GM23338 (cell line): ENCODE measurements at regions not wholly inside any gene's neighbourhood (a gene's known extent, or its start where the extent isn't known, plus 50 kb on each side); places are given as distances from the start of the nearest gene placed in this dataset.

ENCODE experiments used
- ATAC-seq: fragments of 200-7000 bp; cut with Tn5 transposase; 3 replicates; pipeline ENCODE4 v1.9.1; 2020
- DNase-seq: peaks from one replicate; pipeline ENCODE4 v3.0.0-alpha.2; 2015; ENCODE audit warnings: low spot score
- H2AFZ ChIP-seq: fragments of 200-600 bp; sonication (generic); 2 replicates; pipeline ENCODE4 v1.8.0; 2016; ENCODE audit warnings: antibody characterized with exemption, mild to moderate bottlenecking, moderate library complexity
- H3F3A ChIP-seq: fragments of 200-600 bp; sonication (generic); replicated peaks from 2 replicates; pipeline ENCODE4 v1.8.0; 2017; ENCODE audit warnings: antibody characterized with exemption, mixed run types, low read depth
- H3K27ac ChIP-seq: fragments of 200-600 bp; sonication (generic); 2 replicates; pipeline ENCODE4 v1.6.1; 2016; ENCODE audit warnings: low read depth
- H3K27me3 ChIP-seq: fragments of 200-600 bp; sonication (generic); 2 replicates; pipeline ENCODE4 v1.8.0; 2016; ENCODE audit warnings: mild to moderate bottlenecking, mixed run types, moderate library complexity; ENCODE audit not compliant: insufficient read depth
- H3K36me3 ChIP-seq: fragments of 200-600 bp; sonication (generic); 2 replicates; pipeline ENCODE4 v1.8.0; 2016; ENCODE audit warnings: mild to moderate bottlenecking; ENCODE audit not compliant: insufficient read depth
- H3K4me1 ChIP-seq: fragments of 200-600 bp; sonication (generic); 2 replicates; pipeline ENCODE4 v1.8.0; 2016; ENCODE audit warnings: mild to moderate bottlenecking, moderate library complexity; ENCODE audit not compliant: insufficient read depth
- H3K4me2 ChIP-seq: fragments of 200-600 bp; sonication (generic); 2 replicates; pipeline ENCODE4 v1.7.1; 2017; ENCODE audit warnings: mixed run types
- H3K4me3 ChIP-seq: fragments of 200-600 bp; sonication (generic); 2 replicates; pipeline ENCODE4 v1.6.1; 2016; ENCODE audit warnings: mixed run types
- H3K79me2 ChIP-seq: fragments of 200-600 bp; sonication (generic); replicated peaks from 2 replicates; pipeline ENCODE4 v1.8.0; 2017; ENCODE audit warnings: mild to moderate bottlenecking; ENCODE audit not compliant: insufficient read depth
- H3K9me2 ChIP-seq: fragments of 200-600 bp; sonication (generic); 2 replicates; pipeline ENCODE4 v1.8.0; 2017; ENCODE audit not compliant: insufficient read depth
- H4K20me1 ChIP-seq: fragments of 200-600 bp; sonication (generic); replicated peaks from 2 replicates; pipeline ENCODE4 v1.8.0; 2017; ENCODE audit warnings: mild to moderate bottlenecking; ENCODE audit not compliant: insufficient read depth
- H3K27ac Mint-ChIP-seq: 2 replicates; pipeline ENCODE4 v1.8.0; 2020; ENCODE audit warnings: inconsistent platforms, mild to moderate bottlenecking, moderate library complexity, mixed read lengths
- H3K27me3 Mint-ChIP-seq: 3 replicates; pipeline ENCODE4 v1.8.0; 2022; ENCODE audit warnings: low read depth, mild to moderate bottlenecking, moderate library complexity, mixed read lengths, inconsistent platforms; ENCODE audit not compliant: insufficient read depth, poor library complexity
- H3K36me3 Mint-ChIP-seq: 3 replicates; pipeline ENCODE4 v1.8.0; 2021; ENCODE audit warnings: low read depth, mild to moderate bottlenecking, inconsistent platforms, moderate library complexity, mixed read lengths
- H3K4me1 Mint-ChIP-seq: 3 replicates; pipeline ENCODE4 v1.8.0; 2020; ENCODE audit warnings: mild to moderate bottlenecking, inconsistent platforms, mixed read lengths
- H3K4me3 Mint-ChIP-seq: 3 replicates; pipeline ENCODE4 v1.8.0; 2021; ENCODE audit warnings: moderate library complexity, mild to moderate bottlenecking, inconsistent platforms, mixed read lengths
- H3K9me3 Mint-ChIP-seq: 3 replicates; pipeline ENCODE4 v1.8.0; 2020; ENCODE audit warnings: moderate library complexity, mild to moderate bottlenecking, inconsistent platforms, mixed read lengths
- EZH2 ChIP-seq: fragments of 200-600 bp; sonication (generic); IDR thresholded peaks from one replicate; pipeline ENCODE4 v1.8.0; 2017; ENCODE audit warnings: antibody characterized with exemption, mild to moderate bottlenecking, low read depth; ENCODE audit not compliant: unreplicated experiment
- JUNB ChIP-seq: IDR thresholded peaks from one replicate; pipeline ENCODE4 v1.6.1; 2016; ENCODE audit warnings: antibody characterized with exemption; ENCODE audit not compliant: unreplicated experiment
- NANOG ChIP-seq: IDR thresholded peaks from 2 replicates; pipeline ENCODE4 v1.6.1; 2016; ENCODE audit warnings: antibody characterized with exemption, borderline replicate concordance
- POLR2AphosphoS5 ChIP-seq: IDR thresholded peaks from 2 replicates; pipeline ENCODE4 v1.6.1; 2016; ENCODE audit warnings: antibody characterized with exemption, low read depth
- ZNF114 ChIP-seq: fragments of 250-450 bp; sonication (Bioruptor Pico); IDR thresholded peaks from 2 replicates; pipeline ENCODE4 v1.5.0; 2020; ENCODE audit warnings: mild to moderate bottlenecking, moderate library complexity
- ZNF331 ChIP-seq: fragments of 250-450 bp; sonication (Bioruptor Pico); IDR thresholded peaks from 2 replicates; pipeline ENCODE4 v1.5.0; 2020; ENCODE audit warnings: low read depth, mild to moderate bottlenecking, moderate library complexity
- TF ChIP-seq, protein P1 (sequence below): IDR thresholded peaks from 2 replicates; pipeline ENCODE4 v1.6.1; 2016; ENCODE audit warnings: antibody characterized with exemption
- TF ChIP-seq, protein P2 (sequence below), 2 experiments: fragments of 200-600 bp in 1 of 2; sonication (generic) in 1 of 2; conservative IDR thresholded peaks; 2 replicates each; pipeline versions ENCODE4 v1.5.1 to v1.6.1; 2016 to 2017; ENCODE audit warnings: antibody characterized with exemption in 2 of 2, low read depth in 2 of 2, mild to moderate bottlenecking in 2 of 2, moderate library complexity in 1 of 2

DNA sequence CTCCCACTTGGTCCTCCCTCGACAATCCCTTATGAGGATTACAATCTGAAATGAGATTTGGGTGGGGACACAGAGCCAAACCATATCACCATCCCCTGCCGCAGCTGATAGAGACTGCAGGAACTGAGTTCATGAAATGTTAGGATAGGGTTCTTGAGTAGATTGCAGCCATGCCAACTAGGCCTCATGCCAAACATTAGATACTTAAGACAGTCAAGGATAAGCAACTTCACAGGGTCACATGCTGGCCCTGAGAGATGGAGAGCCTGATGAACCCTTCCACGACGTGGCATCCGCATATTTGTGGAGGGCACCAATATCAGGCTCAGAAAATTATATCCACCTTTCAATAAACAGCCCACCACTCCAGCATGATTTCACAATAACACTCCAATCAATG lies 121.3 kb downstream of the ALDH8A1 start:
- no peaks in the 10 kb centered on the region for H4K20me1 ChIP-seq
- no peaks in the 10 kb centered on the region for H3F3A ChIP-seq
- no peak for TF ChIP-seq JUNB
- TF ChIP-seq EZH2: no peak
- H3K4me1 ChIP-seq: no peaks in the 10 kb centered on the region
- no peak overlapping the region for H3K27ac ChIP-seq
- no peak overlapping the region for H2AFZ ChIP-seq
- H3K79me2 ChIP-seq: no peaks in the 10 kb centered on the region
- Mint-ChIP-seq H3K27ac (no peak overlapping the region), H3K36me3 (peaks cover 7% of the 10 kb centered on the region; the same call in 1 of the 3 replicates), H3K9me3 (peaks cover 10% of the 10 kb centered on the region; the same call in 2 of the 3 replicates), H3K27me3 (peaks cover 4% of the 10 kb centered on the region), H3K4me1 (no peaks in the 10 kb centered on the region), H3K4me3 (no peak overlapping the region)
- no peak overlapping the region for H3K4me2 ChIP-seq
- no peak overlapping the region for H3K4me3 ChIP-seq
- peaks cover 6% of the 10 kb centered on the region; the same call in 1 of the 2 replicates for H3K9me2 ChIP-seq
- DNase-seq: no peak
- H3K36me3 ChIP-seq: 0 out of 2 replicates have a peak, but pooled peaks cover 4% of the 10 kb centered on the region
- ATAC-seq: no peak
- H3K27me3 ChIP-seq: no peaks in the 10 kb centered on the region

DNA sequence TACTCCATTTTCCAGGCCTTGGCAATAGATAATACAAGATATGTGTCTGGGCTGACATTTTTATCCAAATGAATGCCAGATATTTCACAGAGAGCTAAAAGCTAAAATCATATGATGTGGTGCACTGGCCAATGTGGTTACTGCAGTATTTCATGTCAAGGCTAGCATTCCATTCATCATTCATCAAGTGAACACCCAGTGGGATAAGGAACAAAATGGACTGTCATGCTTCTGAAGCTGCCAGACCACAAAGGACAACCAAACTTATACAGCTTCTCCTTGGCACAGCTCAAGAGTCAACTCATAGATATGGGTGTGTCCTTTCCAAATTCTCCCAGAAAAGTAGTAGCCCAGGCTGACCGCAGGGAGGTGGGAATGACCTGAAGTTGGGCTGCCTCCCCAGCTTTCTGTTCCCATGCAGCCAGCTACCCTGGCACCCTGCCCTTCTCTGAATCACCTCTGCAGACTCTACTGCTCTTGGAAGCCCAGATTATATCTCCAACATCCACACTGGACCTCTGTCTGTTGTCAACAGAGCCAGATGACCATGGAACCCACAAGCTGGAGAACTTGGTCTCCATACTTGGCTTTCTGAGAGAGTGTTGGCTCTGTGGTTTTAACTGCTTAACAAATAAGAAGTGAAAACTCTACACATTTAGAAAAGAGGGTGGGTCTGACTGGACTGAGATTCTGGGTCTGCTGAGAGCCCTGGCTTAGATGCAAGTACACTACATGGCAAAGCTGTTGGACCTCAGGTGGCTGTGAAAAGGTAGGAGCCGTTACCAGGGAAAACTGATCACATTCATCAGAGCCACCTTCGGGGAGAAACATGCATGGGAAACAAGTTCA lies 122.8 kb downstream of the ALDH8A1 start:
- Histone ChIP-seq H3K4me1 (no peaks in the 10 kb centered on the region), H3K4me2 (no peak overlapping the region), H3K4me3 (no peak overlapping the region), H3K9me2 (peaks cover 6% of the 10 kb centered on the region; the same call in 1 of the 2 replicates), H2AFZ (no peak overlapping the region), H3F3A (no peaks in the 10 kb centered on the region), H4K20me1 (no peaks in the 10 kb centered on the region), H3K27ac (no peak overlapping the region), H3K36me3 (0 out of 2 replicates have a peak, but pooled peaks cover 4% of the 10 kb centered on the region), H3K79me2 (no peaks in the 10 kb centered on the region), H3K27me3 (no peaks in the 10 kb centered on the region)
- Mint-ChIP-seq H3K9me3 (peaks cover 10% of the 10 kb centered on the region; the same call in 2 of the 3 replicates), H3K36me3 (peaks cover 7% of the 10 kb centered on the region; the same call in 1 of the 3 replicates), H3K27ac (no peak overlapping the region), H3K4me1 (peaks cover 2% of the 10 kb centered on the region; the same call in 2 of the 3 replicates), H3K4me3 (no peak overlapping the region), H3K27me3 (peaks cover 4% of the 10 kb centered on the region)
- DNase-seq (no peak), ATAC-seq (no peak)
- TF ChIP-seq JUNB: no peak
- no peak for TF ChIP-seq ZNF114 (CRISPR knock-in tag)
- no peak for TF ChIP-seq POLR2AphosphoS5
- TF ChIP-seq NANOG: no peak
- TF ChIP-seq, protein P1, sequence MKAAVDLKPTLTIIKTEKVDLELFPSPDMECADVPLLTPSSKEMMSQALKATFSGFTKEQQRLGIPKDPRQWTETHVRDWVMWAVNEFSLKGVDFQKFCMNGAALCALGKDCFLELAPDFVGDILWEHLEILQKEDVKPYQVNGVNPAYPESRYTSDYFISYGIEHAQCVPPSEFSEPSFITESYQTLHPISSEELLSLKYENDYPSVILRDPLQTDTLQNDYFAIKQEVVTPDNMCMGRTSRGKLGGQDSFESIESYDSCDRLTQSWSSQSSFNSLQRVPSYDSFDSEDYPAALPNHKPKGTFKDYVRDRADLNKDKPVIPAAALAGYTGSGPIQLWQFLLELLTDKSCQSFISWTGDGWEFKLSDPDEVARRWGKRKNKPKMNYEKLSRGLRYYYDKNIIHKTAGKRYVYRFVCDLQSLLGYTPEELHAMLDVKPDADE: no peak
- TF ChIP-seq, protein P2, sequence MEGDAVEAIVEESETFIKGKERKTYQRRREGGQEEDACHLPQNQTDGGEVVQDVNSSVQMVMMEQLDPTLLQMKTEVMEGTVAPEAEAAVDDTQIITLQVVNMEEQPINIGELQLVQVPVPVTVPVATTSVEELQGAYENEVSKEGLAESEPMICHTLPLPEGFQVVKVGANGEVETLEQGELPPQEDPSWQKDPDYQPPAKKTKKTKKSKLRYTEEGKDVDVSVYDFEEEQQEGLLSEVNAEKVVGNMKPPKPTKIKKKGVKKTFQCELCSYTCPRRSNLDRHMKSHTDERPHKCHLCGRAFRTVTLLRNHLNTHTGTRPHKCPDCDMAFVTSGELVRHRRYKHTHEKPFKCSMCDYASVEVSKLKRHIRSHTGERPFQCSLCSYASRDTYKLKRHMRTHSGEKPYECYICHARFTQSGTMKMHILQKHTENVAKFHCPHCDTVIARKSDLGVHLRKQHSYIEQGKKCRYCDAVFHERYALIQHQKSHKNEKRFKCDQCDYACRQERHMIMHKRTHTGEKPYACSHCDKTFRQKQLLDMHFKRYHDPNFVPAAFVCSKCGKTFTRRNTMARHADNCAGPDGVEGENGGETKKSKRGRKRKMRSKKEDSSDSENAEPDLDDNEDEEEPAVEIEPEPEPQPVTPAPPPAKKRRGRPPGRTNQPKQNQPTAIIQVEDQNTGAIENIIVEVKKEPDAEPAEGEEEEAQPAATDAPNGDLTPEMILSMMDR (conservative IDR thresholded peaks at IDR 0.05; ENCODE audit: low read depth in 2 of 2): no peak
- TF ChIP-seq ZNF331 (CRISPR knock-in tag): no peak
- TF ChIP-seq EZH2: no peak
